DMS153 treated with DMSO at 0.1 percent for 48 hours (cell line): ENCODE measurements at regions not wholly inside any gene's neighbourhood (a gene's known extent, or its start where the extent isn't known, plus 50 kb on each side); places are given as distances from the start of the nearest gene placed in this dataset.
A peak's percentile ranks its signal among the peaks of the same experiment; 100 is the strongest.
"Not testable (repeated sequence)": the region's sequence is repeated elsewhere in the genome, so short reads cannot be mapped to it uniquely, and the experiment has no call there.

Experiments used
- DNase-seq: peaks from one replicate; lab custom pipeline; 2025; ENCODE audit not compliant: unreplicated experiment; lab: John Stamatoyannopoulos, UW

DNA sequence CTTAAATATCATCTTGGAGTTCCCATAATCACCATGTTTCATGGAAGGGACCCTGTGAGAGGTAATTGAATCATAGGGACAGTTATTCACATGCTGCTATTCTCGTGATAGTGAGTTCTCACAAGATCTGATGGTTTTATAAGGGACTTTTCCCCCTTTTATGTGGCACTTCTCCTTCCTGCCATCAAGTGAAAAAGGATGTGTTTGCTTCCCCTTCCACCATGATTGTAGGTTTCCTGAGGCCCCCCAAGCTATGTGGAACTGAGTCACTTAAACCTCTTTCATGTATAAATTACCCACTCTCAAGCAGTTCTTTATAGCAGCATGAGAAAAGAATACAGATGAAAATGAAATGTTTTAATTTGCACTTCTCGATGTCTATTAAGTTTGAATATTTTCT lies 112.0 kb downstream of the ZNF648 start:
- DNase-seq, result no peak

- DNase-seq, result no peak
Measured at GRCh38 chr1:181948372-181948771, 113.1 kb downstream of the ZNF648 start.

DNA sequence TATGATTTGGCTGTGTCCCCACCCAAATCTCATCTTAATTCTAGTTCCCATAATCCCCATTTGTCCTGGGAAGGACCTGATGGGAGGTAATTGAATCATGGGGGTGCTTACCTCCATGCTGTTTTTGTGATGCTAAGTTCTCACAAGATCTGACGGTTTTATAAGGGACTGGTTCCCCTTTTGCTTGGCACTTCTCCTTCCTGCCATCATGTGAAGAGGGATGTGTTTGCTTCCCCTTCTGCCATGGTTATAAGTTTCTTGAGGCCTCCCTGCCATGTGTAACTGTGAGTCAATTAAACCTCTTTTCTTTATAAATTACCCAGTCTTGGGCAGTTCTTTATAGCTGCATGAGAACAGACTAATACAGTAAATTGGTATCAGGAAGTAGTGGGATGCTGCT lies 114.1 kb downstream of the ZNF648 start:
- DNase-seq, result no peak

DNA sequence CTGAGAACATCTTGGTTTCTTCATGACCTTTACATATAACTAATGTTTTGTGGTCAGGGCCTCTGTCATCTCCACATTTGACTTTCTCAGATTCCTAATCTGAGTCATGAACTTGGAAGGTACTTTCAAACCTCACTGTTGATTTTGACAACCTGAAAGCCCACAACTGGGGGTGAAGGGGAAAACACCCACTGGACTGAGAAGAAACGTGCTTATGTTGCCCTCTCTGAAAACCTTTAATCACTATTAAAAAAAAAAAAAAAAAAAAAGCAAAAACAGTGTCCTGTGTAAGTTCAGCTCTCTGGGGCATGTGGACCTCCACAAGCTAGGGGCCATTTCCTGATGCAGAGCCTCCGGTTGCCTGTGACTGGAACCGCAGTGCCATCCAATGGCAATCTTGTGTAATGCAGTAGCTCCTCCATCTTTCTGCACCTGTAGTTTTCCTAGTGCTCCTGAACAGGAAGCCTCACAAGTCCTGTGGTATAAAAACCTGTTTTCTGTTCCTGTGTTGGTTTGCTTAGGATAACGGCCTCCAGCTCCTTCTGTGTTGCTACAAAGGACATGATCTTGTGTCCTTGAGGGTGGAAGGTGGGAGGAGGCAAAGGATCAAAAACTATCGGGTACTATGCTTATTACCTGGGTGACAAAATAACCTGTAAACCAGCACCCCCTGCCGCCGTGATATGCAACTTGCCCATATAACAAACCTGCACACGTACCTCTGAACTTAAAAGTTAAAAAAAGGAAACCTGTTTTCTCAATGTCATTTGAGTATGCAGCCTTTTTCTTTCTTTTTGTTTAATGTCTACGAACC lies 124.5 kb downstream of the ZNF648 start:
- peak; percentile 93 for DNase-seq

DNA sequence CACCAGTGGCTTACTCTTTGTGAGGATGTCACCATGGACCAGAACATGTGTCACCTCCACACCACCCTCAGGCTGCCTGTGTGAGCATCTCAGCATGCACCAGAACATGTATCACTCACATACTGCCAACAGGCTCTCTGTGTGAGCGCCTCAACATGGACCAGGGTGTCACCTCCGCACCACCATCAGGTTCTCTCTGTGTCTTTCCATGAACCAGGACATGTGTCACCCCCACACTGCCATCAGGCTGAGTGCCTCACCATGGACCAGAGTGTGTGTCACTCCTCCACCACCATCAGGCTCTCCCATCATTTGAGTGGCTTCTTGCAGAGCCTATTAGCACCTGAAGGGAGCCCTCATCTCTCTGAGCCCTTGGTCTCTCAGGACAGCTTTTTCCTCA lies 125.2 kb downstream of the ZNF648 start:
- no peak for DNase-seq

DNA sequence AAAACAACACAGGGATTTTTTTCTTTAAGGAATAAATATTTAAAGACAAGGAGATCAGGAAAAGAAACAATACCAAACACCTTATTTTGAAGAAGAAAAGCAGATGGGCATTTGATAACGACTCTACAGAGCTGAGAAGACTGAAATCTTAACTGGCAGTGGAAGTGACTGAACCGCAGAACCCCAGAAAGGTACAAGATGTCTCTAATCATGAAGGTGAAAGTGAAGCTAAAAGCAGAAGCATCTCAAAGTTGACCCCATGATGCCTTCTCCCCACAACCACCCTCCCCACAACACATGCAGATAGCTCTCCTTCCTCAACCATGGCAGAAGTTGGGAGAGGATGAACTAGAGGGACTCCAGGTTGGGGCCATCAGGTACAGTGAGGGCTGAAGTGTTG lies 129.6 kb downstream of the ZNF648 start:
- no peak for DNase-seq

GRCh38 chr1:181930187-181930586 lies 131.3 kb downstream of the ZNF648 start:
- no peak for DNase-seq

DNA sequence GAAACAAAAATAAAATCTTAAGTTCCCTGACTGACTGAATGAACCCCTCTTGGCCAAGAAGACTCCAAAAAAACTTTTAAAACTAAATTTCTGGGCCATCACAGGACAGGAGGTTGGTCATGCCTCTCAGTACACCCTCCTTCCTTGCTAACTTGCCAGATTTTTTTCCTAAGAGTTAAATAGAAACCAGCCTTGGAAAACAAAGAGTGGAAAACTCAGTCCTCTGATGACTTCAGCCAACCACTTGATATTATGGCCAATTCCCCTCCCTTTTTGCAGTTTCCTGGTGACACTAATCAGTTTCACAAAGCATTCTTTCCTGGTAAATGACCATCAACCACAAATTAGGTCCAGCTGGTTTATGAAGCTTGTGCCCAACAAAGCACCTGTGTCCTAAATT lies 134.8 kb downstream of the ZNF648 start:
- no peak for DNase-seq

DNA sequence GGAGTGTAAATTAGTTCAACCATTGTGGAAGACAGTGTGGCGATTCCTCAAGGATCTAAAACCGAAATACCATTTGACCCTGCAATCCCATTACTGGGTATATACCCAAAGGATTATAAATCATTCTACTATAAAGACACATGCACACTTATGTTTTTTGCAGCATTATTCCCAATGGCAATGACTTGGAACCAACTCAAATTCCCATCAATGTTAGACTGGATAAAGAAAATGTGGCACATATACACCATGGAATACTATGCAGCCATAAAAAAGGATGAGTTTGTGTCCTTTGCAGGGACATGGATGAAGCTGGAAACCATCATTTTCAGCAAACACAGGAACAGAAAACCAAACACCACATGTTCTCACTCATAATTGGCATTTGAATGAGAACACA lies 137.5 kb downstream of the ZNF648 start:
- DNase-seq, result not testable (repeated sequence)

DNA sequence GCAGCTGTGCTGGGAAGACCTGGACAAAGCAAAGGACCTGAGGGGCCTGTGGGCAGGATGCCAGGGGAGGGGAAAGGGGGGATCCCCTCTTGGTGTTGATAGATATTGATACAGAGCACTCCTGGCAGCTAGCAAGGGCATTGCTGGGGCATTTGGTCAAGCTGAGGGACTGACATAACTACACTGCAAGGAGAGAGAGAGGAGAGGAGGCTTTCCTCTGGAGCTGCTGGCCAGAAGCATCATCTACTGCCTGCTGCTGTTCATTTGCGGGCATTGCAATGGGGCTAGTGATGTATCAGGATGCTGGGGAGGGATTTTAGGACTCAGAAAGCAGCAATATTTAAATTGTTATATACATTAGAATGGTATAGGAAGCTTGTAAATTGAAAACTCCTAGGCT lies 142.0 kb downstream of the ZNF648 start:
- DNase-seq, result no peak

- DNase-seq, result no peak
Measured at GRCh38 chr1:181918880-181919525, 142.5 kb downstream of the ZNF648 start.

DNA sequence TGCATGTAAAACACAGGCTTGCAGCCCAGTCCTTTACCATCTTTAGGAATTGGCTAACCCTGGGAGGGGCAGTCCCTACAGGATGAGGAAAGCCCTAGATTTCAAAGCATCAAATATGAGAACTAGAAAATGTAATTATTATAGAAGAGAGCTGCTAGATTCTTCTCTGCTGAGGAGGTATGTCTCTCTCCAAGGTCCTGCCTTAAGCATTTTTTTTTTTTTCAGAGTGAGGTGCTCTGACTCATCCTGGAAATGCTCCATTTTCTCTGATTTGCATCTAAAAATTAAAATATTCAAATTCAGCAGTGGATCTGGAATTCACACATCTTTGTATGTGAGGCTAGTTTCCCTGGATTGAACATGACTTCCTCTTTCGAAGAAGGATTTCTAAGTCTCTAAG lies 149.8 kb downstream of the ZNF648 start:
- no peak for DNase-seq

- DNase-seq, result no peak
Measured at GRCh38 chr1:181910905-181911304, 150.6 kb downstream of the ZNF648 start.

DNA sequence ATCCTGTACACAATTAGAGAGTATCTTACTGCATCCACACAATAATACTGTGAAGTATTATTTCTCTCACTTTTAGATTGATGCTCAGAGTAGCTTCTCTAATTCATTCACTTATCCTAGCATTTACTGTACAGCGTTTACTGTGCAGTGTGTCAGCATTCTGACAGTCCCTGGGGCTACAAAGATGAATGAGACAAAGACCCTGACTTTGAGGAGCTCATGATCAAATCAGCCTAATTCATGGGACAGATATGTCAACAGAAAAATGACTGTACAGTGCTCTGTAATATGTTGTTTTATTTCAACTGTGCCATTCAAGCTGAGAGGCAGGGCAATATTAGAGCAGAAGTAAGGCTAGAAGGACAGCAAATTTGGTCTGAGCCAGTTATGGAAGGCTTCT lies 152.5 kb downstream of the ZNF648 start:
- DNase-seq, result no peak

GRCh38 chr1:181906631-181907030 lies 154.9 kb downstream of the ZNF648 start:
- no peak for DNase-seq

GRCh38 chr1:181905944-181906597 lies 155.4 kb downstream of the ZNF648 start:
- no peak for DNase-seq

GRCh38 chr1:181898773-181899172 lies 162.7 kb downstream of the ZNF648 start:
- DNase-seq, result no peak

DNA sequence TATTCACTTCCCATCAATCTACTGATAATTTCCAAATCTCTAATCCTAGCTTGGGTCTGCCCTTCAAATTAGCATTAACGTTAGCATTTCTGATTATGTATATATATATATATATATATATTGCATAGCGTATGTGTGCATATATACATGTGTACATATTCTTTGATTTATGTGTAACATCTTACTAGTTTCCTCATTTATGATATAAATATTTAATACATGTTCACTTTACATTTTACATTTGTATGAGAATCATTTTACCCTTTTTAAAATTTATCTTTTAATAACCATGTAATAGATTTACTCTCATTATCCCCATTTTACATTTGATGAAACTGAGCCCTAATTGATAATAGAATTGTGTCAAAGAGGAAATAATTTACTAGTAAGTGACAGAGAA lies 164.7 kb downstream of the ZNF648 start:
- DNase-seq, result no peak

- no peak for DNase-seq
Measured at GRCh38 chr1:181894439-181894859, 167.1 kb downstream of the ZNF648 start.

- DNase-seq, result no peak
Measured at GRCh38 chr1:181893937-181894336, 167.6 kb downstream of the ZNF648 start.

DNA sequence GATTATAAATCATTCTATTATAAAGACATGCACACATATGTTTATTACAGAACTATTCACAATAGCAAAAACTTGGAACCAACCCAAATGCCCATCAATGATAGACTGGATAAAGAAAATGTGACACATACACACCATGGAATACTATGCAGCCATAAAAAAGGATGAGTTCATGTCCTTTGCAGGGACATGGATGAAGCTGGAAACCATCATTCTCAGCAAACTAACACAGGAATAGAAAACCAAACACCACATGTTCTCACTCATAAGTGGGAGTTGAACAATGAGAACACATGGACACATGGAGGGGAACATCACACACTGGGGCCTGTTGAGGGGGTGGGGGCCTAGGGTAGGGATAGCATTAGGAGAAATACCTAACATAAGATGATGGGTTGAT lies 168.4 kb downstream of the ZNF648 start:
- DNase-seq, result not testable (repeated sequence)

GRCh38 chr1:181872562-181872961 lies 188.9 kb downstream of the ZNF648 start:
- DNase-seq, result no peak
